ENCODE measurements at regions not wholly inside any gene's neighbourhood (a gene's known extent, or its start where the extent isn't known, plus 50 kb on each side); places are given as distances from the start of the nearest gene placed in this dataset.

GRCh38 chr4:62342346-62342745, 1142.2 kb downstream of the ADGRL3 start:
- TF ChIP-seq CTCF (IDR thresholded peaks at IDR 0.05 in 8 of 11, conservative IDR thresholded peaks at IDR 0.05 in 3 of 11) (no peak), POLR2A (IDR thresholded peaks at IDR 0.05) (no peak)
